Left ventricle myocardium inferior (tissue), 1 donor: ENCODE measurements at regions not wholly inside any gene's neighbourhood (a gene's known extent, or its start where the extent isn't known, plus 50 kb on each side); places are given as distances from the start of the nearest gene placed in this dataset.

ENCODE experiments used
- DNase-seq: peaks from one replicate; pipeline ENCODE4 v3.0.0-alpha.2; 2020
- H3K27ac ChIP-seq: fragments of 200-600 bp; replicated peaks from 2 replicates; pipeline ENCODE4 v1.8.0; 2021
- H3K27me3 ChIP-seq: fragments of 200-600 bp; 2 replicates; pipeline ENCODE4 v1.8.0; 2021; ENCODE audit warnings: low read depth
- H3K36me3 ChIP-seq: fragments of 200-600 bp; 2 replicates; pipeline ENCODE4 v1.8.0; 2021
- H3K4me1 ChIP-seq: fragments of 200-600 bp; 2 replicates; pipeline ENCODE4 v1.8.0; 2021
- H3K4me3 ChIP-seq: fragments of 200-600 bp; 2 replicates; pipeline ENCODE4 v1.8.0; 2021; ENCODE audit warnings: mild to moderate bottlenecking, moderate library complexity
- H3K9me3 ChIP-seq: fragments of 200-600 bp; replicated peaks from 2 replicates; pipeline ENCODE4 v1.8.0; 2021
- CTCF ChIP-seq: fragments of 200-600 bp; IDR thresholded peaks from 2 replicates; pipeline ENCODE4 v1.8.0; 2021; ENCODE audit warnings: antibody characterized with exemption, mild to moderate bottlenecking, borderline replicate concordance
- intact Hi-C: fragments of 100-400 bp; cut with micrococcal nuclease; formaldehyde crosslinking; loops from one replicate; pipeline ENCODE4 v1.11.0; 2022
- donor health status: DM: no; HTN: yes; CAD: no; lungs with severe emphysema.

- Histone ChIP-seq H3K27ac (no peak overlapping the region), H3K4me1 (no peaks in the 10 kb centered on the region), H3K4me3 (no peak overlapping the region), H3K9me3 (peaks cover 17% of the 10 kb centered on the region), H3K36me3 (no peaks in the 10 kb centered on the region), H3K27me3 (no peaks in the 10 kb centered on the region)
- intact Hi-C loops, result no loop called here
- no peak for TF ChIP-seq CTCF
- no peak for DNase-seq
These were observed 311.7 kb upstream of the CCDC196 start for GRCh38 chr14:66174453-66174891.

GRCh38 chr14:66177935-66178334 is 308.2 kb upstream of the CCDC196 start:
- no peak for DNase-seq

GRCh38 chr14:66196670-66197069 is 289.5 kb upstream of the CCDC196 start:
- H3K4me3 ChIP-seq, result no peak overlapping the region
- intact Hi-C loops, result no loop called here

More at GRCh38 chr14:66177935-66178334, 308.2 kb upstream of the CCDC196 start:
- Histone ChIP-seq H3K36me3 (no peaks in the 10 kb centered on the region), H3K27ac (no peak overlapping the region), H3K4me1 (no peaks in the 10 kb centered on the region), H3K9me3 (peaks cover 17% of the 10 kb centered on the region), H3K4me3 (no peak overlapping the region), H3K27me3 (no peaks in the 10 kb centered on the region)
- intact Hi-C loops, result no loop called here
- TF ChIP-seq CTCF, result no peak

GRCh38 chr14:66197276-66197675 is 288.9 kb upstream of the CCDC196 start:
- Histone ChIP-seq H3K4me1 (no peaks in the 10 kb centered on the region), H3K27ac (no peak overlapping the region), H3K4me3 (no peak overlapping the region), H3K36me3 (no peaks in the 10 kb centered on the region), H3K27me3 (peaks cover 6% of the 10 kb centered on the region), H3K9me3 (peaks cover 1% of the 10 kb centered on the region)
- intact Hi-C loops, result no loop called here
- no peak for DNase-seq
- TF ChIP-seq CTCF, result no peak

More at GRCh38 chr14:66196670-66197069, 289.5 kb upstream of the CCDC196 start:
- Histone ChIP-seq H3K9me3 (no peaks in the 10 kb centered on the region), H3K36me3 (no peaks in the 10 kb centered on the region), H3K27ac (no peak overlapping the region), H3K27me3 (peaks cover 6% of the 10 kb centered on the region), H3K4me1 (no peaks in the 10 kb centered on the region)
- TF ChIP-seq CTCF, result no peak
- DNase-seq, result no peak

DNA sequence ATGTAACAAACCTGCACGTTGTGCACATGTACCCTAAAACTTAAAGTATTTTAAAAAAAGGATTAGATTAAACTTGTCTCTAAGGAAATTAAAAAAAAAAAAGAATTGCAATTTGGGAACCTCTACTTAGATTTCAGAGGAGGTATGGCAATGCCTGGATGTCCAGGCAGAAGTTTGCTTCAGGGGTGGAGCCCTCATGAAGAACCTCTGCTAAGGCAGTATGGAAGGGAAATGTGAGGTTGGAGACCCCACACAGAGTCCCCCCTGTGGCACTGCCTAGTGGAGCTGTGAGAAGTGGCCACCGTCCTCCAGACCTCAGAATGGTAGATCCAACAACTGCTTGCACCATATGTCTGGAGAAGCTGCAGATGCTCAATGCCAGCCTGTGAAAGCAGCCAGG is 279.6 kb upstream of the CCDC196 start:
- H3K36me3 ChIP-seq, result no peaks in the 10 kb centered on the region
- DNase-seq, result no peak
- H3K27ac ChIP-seq, result no peak overlapping the region
- H3K27me3 ChIP-seq, result no peaks in the 10 kb centered on the region
- H3K9me3 ChIP-seq, result peaks cover 44% of the 10 kb centered on the region
- no peak overlapping the region for H3K4me3 ChIP-seq
- intact Hi-C loops, result no loop called here
- no peaks in the 10 kb centered on the region for H3K4me1 ChIP-seq
- no peak for TF ChIP-seq CTCF

- intact Hi-C loops, result no loop called here
- DNase-seq, result no peak
- TF ChIP-seq CTCF, result no peak
- Histone ChIP-seq H3K4me3 (no peak overlapping the region), H3K36me3 (no peaks in the 10 kb centered on the region), H3K27ac (no peak overlapping the region), H3K9me3 (peaks cover 25% of the 10 kb centered on the region), H3K4me1 (no peaks in the 10 kb centered on the region), H3K27me3 (no peaks in the 10 kb centered on the region)
These were observed 269.4 kb upstream of the CCDC196 start for GRCh38 chr14:66216763-66217162.
